Lower leg skin (tissue), 4 donors: ENCODE measurements at regions not wholly inside any gene's neighbourhood (a gene's known extent, or its start where the extent isn't known, plus 50 kb on each side); places are given as distances from the start of the nearest gene placed in this dataset.

ENCODE experiments used
- DNase-seq, 2 donors: peaks; one replicate each; pipeline ENCODE4 v3.0.0-alpha.2; 2019; ENCODE audit warnings: low spot score in 2 of 2
- H3K4me3 ChIP-seq: fragments of 200-600 bp; sonication (generic); 2 replicates; pipeline ENCODE4 v1.5.1; 2017; ENCODE audit warnings: mild to moderate bottlenecking, low read depth; ENCODE audit not compliant: poor library complexity, severe bottlenecking
- POLR2A ChIP-seq, 2 donors: fragments of 450-650 bp; IDR thresholded peaks; one replicate each; pipeline ENCODE4 v1.6.1; 2016 to 2017; ENCODE audit warnings: antibody characterized with exemption in 2 of 2, mild to moderate bottlenecking in 1 of 2, moderate library complexity in 1 of 2
- WGBS, 2 donors: methylation state at CpG; one replicate each; pipeline ENCODE4 v1.1.5; 2018; 5-methylcytosine and 5-hydroxymethylcytosine counted together
- intact Hi-C: fragments of 100-400 bp; cut with DNase I; formaldehyde crosslinking; loops from one replicate; pipeline ENCODE4 v1.15.0; 2023; ENCODE audit warnings: low total_unique reads
- TF ChIP-seq, protein P1 (sequence below), 3 donors: fragments of 450-650 bp; IDR thresholded peaks; one replicate each; pipeline ENCODE4 v1.5.1; 2016; ENCODE audit warnings: antibody characterized with exemption in 3 of 3, mild to moderate bottlenecking in 3 of 3, moderate library complexity in 2 of 3

DNA sequence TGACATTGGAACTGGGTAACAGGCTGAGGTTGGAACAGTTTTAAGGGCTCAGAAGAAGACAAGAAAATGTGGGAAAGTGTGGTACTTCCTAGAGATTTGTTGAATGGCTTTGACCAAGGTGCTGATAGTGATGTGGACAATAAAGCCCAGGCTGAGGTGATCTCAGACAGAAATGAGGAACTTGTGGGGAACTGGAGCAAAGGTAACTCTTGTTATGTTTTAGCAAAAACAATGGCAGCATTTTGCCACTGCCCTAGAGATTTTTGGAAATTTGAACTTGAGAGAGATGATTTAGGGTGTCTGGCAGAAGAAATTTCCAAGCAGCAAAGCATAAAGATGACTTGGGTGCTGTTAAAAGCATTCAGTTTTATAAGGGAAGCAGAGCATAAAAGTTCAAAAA is 474.7 kb upstream of the ADGRB3 start:
- no peak overlapping the region for H3K4me3 ChIP-seq

DNA sequence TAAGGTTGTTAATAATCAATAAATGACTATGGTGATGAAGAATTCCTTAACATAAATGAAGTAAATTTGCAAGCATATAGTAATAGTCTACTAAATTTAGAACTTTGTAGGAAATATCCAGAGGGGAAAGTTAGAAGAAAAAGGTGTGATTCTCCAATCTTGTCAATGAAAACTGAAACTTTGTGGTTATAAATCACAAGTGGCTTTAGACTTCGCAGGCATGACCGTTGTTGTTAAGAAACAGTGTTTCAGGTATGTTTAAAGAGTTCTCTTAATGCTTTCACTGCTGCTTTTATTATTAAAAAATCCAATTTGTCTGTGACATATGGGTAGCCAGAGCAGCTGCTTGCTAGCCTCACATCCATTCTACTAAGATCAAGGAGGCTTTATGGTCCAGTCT is 475.6 kb upstream of the ADGRB3 start:
- no peak for TF ChIP-seq POLR2A (IDR thresholded peaks at IDR 0.05)
- TF ChIP-seq, protein P1, sequence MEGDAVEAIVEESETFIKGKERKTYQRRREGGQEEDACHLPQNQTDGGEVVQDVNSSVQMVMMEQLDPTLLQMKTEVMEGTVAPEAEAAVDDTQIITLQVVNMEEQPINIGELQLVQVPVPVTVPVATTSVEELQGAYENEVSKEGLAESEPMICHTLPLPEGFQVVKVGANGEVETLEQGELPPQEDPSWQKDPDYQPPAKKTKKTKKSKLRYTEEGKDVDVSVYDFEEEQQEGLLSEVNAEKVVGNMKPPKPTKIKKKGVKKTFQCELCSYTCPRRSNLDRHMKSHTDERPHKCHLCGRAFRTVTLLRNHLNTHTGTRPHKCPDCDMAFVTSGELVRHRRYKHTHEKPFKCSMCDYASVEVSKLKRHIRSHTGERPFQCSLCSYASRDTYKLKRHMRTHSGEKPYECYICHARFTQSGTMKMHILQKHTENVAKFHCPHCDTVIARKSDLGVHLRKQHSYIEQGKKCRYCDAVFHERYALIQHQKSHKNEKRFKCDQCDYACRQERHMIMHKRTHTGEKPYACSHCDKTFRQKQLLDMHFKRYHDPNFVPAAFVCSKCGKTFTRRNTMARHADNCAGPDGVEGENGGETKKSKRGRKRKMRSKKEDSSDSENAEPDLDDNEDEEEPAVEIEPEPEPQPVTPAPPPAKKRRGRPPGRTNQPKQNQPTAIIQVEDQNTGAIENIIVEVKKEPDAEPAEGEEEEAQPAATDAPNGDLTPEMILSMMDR (IDR thresholded peaks at IDR 0.05) = no peak
- intact Hi-C loops = no loop called here
- no peak overlapping the region for H3K4me3 ChIP-seq
- no peak for DNase-seq
- 76 to 83% methylated on average over 2 of the region's 2 CpGs for WGBS, 2 donors

More for the DNA sequence above, 474.7 kb upstream of the ADGRB3 start:
- TF ChIP-seq POLR2A (IDR thresholded peaks at IDR 0.05) = no peak
- TF ChIP-seq, protein P1 (IDR thresholded peaks at IDR 0.05) = no peak
- intact Hi-C loops = no loop called here
- DNase-seq = no peak

DNA sequence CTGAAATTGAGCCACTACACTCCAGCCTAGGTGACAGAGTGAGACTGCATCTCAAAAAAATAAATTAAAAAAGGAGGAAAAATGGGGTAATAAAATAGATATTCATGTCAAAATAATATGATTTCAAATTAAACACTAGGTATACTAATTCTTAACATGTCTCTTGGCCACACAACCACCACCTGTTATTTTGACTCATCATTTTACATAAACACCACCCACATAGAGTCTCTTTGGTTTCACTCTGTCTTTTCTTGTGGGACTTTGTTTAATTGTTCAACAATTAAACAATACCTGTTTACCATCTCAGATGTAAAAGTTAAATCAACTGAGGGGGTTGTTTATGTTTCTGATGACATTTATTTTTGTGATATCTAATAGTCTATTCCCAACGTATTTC is 476.8 kb upstream of the ADGRB3 start:
- H3K4me3 ChIP-seq = no peak overlapping the region
- no peak for DNase-seq
- TF ChIP-seq, protein P1 (IDR thresholded peaks at IDR 0.05) = no peak
- TF ChIP-seq POLR2A (IDR thresholded peaks at IDR 0.05) = no peak
- WGBS, 2 donors = 38 to 54% methylated on average over 1 of the region's 1 CpG
- intact Hi-C loops = no loop called here

DNA sequence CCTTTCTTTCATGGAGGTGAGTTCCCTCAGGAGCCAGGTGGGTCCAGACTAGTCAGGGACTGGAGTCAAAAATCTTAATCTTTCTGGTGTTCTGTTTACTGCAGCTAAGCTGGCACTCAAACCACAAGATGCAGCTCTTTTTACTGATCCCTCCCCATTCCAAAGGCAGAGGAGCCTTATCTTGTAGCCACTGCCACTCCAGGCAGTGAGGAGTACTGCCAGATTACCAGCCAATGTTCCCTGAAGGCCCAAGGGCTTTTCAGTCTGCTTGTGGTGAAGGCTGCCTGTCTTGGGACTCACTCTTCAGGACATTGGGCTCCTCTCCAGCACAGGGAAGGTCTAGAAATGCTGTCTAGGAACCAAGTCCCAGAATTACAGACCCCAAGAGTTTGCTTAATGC is 490.4 kb upstream of the ADGRB3 start:
- no peak for DNase-seq
- no peak overlapping the region for H3K4me3 ChIP-seq
- no peak for TF ChIP-seq POLR2A (IDR thresholded peaks at IDR 0.05)
- TF ChIP-seq, protein P1 (IDR thresholded peaks at IDR 0.05) = no peak
- intact Hi-C loops = no loop called here

DNA sequence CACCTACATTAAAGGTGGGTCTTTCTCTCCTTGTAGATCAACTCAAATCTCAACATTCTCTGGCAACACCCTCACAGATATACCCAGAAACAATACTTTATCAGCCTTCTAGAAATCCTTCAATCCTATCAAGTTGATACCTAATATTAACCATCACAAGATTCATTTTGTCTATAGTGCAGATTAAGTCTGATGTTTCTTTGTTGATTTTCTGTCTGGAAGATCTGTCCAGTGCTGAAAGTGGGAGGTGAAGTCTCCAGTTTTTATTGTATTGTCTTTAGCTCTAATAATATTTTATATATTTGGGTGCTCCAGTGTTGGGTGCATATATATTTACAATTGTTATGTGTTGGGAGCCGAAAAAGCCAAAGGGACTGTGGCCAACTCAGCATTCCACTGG is 493.9 kb upstream of the ADGRB3 start:
- WGBS, 2 donors = 78 to 88% methylated on average over 1 of the region's 1 CpG
- DNase-seq = no peak
- TF ChIP-seq, protein P1 (IDR thresholded peaks at IDR 0.05) = no peak
- TF ChIP-seq POLR2A (IDR thresholded peaks at IDR 0.05) = no peak
- H3K4me3 ChIP-seq = no peak overlapping the region
- intact Hi-C loops = no loop called here

DNA sequence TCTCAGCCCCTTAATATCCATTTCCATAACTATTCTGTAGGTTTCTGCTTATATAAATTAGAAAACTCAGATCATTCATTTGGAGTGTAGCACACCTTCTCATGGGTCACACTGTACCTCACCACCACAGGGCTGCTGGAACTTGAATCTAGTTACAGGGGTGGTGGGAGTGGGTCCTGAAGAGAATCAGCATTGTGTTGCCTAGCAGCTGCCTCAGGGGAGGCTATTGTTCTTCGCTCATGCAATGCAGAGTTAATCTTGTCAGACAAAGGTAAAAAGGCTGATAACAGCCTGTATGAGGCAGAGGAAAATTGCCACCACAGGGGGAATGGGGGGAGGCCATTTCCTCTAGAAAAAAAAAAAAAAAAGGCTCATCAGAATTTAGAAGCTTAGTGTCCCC is 496.0 kb upstream of the ADGRB3 start:
- DNase-seq = no peak
- H3K4me3 ChIP-seq = no peak overlapping the region
- 41 to 73% methylated on average over 1 of the region's 1 CpG for WGBS, 2 donors
- intact Hi-C loops = no loop called here
- TF ChIP-seq, protein P1 (IDR thresholded peaks at IDR 0.05) = no peak
- no peak for TF ChIP-seq POLR2A (IDR thresholded peaks at IDR 0.05)
